WTC11 (cell line): ENCODE measurements at regions not wholly inside any gene's neighbourhood (a gene's known extent, or its start where the extent isn't known, plus 50 kb on each side); places are given as distances from the start of the nearest gene placed in this dataset.

Experiments used
- MYBL2 ChIP-seq: sonication (generic); formaldehyde crosslinking; IDR thresholded peaks from 2 replicates; pipeline ENCODE4 v1.8.1; 2023; ENCODE audit warnings: mild to moderate bottlenecking, moderate library complexity, missing genetic modification reagents
- SP1 ChIP-seq: sonication (generic); formaldehyde crosslinking; conservative IDR thresholded peaks from 2 replicates; pipeline ENCODE4 v1.8.1; 2022; ENCODE audit warnings: missing genetic modification reagents
- TCF7 ChIP-seq: sonication (generic); formaldehyde crosslinking; IDR thresholded peaks from 2 replicates; pipeline ENCODE4 v1.8.0; 2022; ENCODE audit warnings: mild to moderate bottlenecking, low read depth, missing genetic modification reagents, moderate library complexity
- TF ChIP-seq, protein P1 (sequence below): sonication (generic); formaldehyde crosslinking; IDR thresholded peaks from 2 replicates; pipeline ENCODE4 v1.8.1; 2023; ENCODE audit warnings: mild to moderate bottlenecking, missing genetic modification reagents, moderate library complexity
- TF ChIP-seq, protein P2 (sequence below): fragments of 200-600 bp; IDR thresholded peaks from 2 replicates; pipeline ENCODE4 v1.8.0; 2022; ENCODE audit warnings: antibody characterized with exemption

GRCh38 chr2:103847276-103847675 lies 1006.6 kb upstream of the POU3F3 start:
- no peak for TF ChIP-seq SP1 (CRISPR knock-in tag)
- TF ChIP-seq, protein P1, sequence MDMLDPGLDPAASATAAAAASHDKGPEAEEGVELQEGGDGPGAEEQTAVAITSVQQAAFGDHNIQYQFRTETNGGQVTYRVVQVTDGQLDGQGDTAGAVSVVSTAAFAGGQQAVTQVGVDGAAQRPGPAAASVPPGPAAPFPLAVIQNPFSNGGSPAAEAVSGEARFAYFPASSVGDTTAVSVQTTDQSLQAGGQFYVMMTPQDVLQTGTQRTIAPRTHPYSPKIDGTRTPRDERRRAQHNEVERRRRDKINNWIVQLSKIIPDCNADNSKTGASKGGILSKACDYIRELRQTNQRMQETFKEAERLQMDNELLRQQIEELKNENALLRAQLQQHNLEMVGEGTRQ (CRISPR knock-in tag), result no peak
- no peak for TF ChIP-seq TCF7 (CRISPR knock-in tag)
- TF ChIP-seq, protein P2, sequence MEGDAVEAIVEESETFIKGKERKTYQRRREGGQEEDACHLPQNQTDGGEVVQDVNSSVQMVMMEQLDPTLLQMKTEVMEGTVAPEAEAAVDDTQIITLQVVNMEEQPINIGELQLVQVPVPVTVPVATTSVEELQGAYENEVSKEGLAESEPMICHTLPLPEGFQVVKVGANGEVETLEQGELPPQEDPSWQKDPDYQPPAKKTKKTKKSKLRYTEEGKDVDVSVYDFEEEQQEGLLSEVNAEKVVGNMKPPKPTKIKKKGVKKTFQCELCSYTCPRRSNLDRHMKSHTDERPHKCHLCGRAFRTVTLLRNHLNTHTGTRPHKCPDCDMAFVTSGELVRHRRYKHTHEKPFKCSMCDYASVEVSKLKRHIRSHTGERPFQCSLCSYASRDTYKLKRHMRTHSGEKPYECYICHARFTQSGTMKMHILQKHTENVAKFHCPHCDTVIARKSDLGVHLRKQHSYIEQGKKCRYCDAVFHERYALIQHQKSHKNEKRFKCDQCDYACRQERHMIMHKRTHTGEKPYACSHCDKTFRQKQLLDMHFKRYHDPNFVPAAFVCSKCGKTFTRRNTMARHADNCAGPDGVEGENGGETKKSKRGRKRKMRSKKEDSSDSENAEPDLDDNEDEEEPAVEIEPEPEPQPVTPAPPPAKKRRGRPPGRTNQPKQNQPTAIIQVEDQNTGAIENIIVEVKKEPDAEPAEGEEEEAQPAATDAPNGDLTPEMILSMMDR, result no peak
- TF ChIP-seq MYBL2 (CRISPR knock-in tag), result no peak
